VCaP (cell line): ENCODE measurements at regions not wholly inside any gene's neighbourhood (a gene's known extent, or its start where the extent isn't known, plus 50 kb on each side); places are given as distances from the start of the nearest gene placed in this dataset.

Experiments
- H3K27ac ChIP-seq: fragments of 450-650 bp; 2 replicates; pipeline ENCODE4 v1.5.1; 2017
- CTCF ChIP-seq: fragments of 450-650 bp; conservative IDR thresholded peaks from 2 replicates; pipeline ENCODE4 v1.5.1; 2017; ENCODE audit warnings: mild to moderate bottlenecking, moderate library complexity

GRCh38 chr12:85708775-85709174, 127.4 kb downstream of the RASSF9 start:
- TF ChIP-seq CTCF, result no peak
- H3K27ac ChIP-seq, result no peak overlapping the region

GRCh38 chr12:85711735-85712390, 124.3 kb downstream of the RASSF9 start:
- TF ChIP-seq CTCF, result no peak
- H3K27ac ChIP-seq, result no peak overlapping the region

GRCh38 chr12:85713373-85713772, 122.8 kb downstream of the RASSF9 start:
- TF ChIP-seq CTCF, result no peak
- no peak overlapping the region for H3K27ac ChIP-seq

GRCh38 chr12:85714425-85714824, 121.8 kb downstream of the RASSF9 start:
- TF ChIP-seq CTCF, result no peak
- H3K27ac ChIP-seq, result no peak overlapping the region

- TF ChIP-seq CTCF, result no peak
- H3K27ac ChIP-seq, result no peak overlapping the region
Measured at GRCh38 chr12:85720308-85721033, 115.7 kb downstream of the RASSF9 start.

GRCh38 chr12:85725991-85726390, 110.2 kb downstream of the RASSF9 start:
- peak; percentile 25 for TF ChIP-seq CTCF
- H3K27ac ChIP-seq, result no peak overlapping the region

GRCh38 chr12:85733221-85733840, 102.9 kb downstream of the RASSF9 start:
- no peak for TF ChIP-seq CTCF
- no peak overlapping the region for H3K27ac ChIP-seq
